HCEC 1CT (cell line): ENCODE measurements at regions not wholly inside any gene's neighbourhood (a gene's known extent, or its start where the extent isn't known, plus 50 kb on each side); places are given as distances from the start of the nearest gene placed in this dataset.
"Not testable (repeated sequence)": the region's sequence is repeated elsewhere in the genome, so short reads cannot be mapped to it uniquely, and the experiment has no call there.

ENCODE experiments used
- DNase-seq: peaks from one replicate; pipeline ENCODE4 v3.0.0-alpha.2; 2017

DNA sequence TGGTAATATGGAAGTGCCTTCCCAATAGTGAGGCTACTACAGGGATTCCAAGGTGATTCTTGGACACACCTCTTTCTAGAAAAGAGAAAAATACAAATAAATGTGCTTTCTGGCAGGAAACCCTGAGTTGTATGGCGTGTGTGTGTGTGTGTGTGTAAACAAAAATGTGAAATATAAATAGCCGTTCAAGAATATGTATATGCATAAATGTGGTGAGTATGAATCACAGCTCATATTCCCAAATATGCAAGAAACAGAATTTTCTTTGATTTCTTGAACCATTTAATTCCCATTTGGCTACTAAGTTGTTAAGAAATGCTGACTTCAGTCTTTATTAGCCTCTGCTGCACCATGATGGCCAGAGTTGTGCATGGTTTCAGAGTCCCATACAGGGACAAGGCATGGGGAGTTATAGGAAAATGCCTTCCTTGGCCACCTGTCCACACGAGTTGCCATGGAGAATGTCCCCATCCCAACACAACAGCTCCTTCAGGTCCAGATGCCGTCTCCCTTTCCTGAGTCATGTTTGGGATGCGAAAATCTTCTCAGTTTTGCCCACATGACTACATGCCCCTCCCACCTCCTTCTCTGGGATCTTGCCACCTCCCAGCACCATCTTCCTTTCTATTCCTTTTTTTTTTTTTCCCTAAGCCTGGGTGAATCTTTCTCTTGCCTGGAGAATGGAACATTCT, 312.4 kb upstream of the ECI2 start:
- peak; percentile 41 for DNase-seq

DNA sequence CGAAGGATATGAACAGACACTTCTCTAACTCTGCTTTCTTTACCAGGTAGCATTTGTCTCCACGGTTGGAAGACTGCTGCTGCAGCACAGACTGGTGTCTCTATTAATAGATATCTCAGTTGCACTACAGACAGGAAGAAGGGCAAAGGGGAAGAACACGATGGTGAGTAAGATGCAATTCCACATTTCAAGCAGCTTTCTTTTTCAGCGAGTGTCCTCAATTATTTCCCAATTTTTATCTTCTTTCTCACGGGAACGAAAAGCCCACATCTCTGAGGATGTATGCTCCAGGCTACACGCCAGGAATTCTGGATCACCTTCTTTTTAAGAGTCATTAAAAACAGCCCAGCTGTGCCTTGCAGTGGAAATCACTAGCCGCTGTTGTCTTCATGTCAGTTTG, 311.6 kb upstream of the ECI2 start:
- peak; percentile 7 for DNase-seq

DNA sequence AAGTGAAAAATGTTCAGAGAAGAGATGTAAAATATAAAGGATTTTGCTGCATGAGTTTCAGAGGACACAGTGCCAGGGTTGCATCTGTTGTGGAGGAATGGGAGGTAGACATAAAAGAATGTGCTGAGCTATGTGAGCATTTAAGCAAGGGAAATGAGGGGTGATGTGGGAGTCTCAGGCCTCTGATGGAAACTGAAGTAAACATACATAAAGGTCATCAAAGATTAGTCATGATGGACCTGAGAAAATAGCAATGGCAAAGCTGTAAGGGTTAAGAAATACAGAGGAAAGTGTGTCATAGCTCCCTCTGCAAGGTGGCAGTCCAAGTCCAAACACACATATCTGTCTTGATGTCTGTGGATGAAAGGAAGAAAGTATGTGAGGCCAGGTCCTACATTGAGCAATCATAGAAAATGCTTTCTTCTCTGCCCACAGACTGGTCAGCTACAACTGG, 306.6 kb upstream of the ECI2 start:
- peak; percentile 11 for DNase-seq

DNA sequence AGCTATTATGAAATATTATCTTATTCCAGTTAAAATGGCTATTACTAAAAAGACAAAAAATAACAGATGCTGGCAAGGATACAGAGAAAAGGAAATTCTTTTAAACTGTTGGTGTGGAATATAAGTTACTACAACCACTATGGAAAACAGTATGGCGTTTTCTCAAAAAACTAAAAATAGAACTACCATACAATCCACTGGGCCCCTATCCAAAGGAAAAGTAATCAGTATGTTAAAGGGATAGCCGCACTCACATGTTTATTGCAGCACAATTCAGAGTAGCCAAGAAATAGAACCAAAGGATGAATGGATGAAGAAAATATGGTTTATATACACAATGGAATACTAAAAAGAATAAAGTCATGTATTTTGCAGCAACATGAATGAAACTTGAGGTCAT, 303.8 kb upstream of the ECI2 start:
- DNase-seq = no peak

DNA sequence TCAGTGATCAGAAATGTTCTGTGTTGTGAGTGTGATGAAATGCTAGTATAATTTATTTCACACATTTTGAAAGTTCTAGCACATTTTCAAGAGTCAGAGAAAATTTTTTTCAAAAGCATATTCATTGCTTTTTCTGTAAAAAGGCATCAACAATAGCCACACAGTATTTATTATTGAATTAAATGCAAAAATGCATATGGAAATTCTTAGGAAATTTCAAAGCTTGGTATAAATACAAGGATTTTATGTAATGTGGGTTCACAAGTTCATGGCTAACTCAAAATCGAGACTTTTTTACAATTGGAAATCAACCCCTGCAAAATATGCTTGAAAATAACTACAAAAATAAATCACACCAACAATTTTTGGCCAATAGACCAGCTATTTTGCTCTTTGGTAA, 302.0 kb upstream of the ECI2 start:
- DNase-seq = no peak

DNA sequence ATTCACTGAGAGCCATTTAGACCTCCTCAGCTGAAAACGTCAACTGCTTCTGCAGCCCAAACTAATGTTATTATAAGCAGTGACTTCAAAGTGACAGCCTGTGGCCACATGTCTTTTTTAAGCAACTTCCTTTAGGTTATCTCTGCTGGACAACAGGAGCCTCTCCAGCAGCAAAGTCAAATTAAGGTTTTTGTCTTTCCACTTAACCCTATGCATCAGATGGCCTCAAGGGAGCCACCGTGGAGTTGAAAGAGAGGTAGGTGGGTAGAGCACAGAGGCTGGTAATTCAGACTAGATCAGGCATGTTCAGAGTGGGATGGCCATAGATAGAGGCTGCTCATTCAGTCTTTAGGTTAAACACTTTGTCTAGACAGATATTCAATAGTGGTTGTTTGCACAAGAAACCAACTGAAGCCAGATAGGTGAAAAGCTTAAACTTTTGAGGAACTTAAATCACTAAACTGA, 300.6 kb upstream of the ECI2 start:
- DNase-seq = no peak

DNA sequence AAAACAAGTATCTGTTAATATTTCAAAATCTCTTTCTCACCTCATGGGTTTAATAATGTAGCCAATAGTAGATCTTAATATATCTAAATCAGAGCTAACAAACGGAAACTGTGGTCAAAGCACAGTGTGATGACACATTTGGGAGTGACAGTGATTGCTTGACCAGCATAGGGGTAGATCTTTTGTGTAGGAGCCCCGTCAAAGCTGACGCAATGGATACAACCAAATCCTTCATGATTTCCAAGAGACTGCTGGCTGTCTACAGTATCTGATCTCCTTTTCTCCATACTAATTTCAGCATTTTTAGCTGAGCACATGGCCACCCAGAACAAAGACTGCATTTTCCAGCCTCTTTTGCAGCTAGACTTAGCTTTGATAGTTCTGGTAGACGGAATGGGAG, 299.3 kb upstream of the ECI2 start:
- no peak for DNase-seq

DNA sequence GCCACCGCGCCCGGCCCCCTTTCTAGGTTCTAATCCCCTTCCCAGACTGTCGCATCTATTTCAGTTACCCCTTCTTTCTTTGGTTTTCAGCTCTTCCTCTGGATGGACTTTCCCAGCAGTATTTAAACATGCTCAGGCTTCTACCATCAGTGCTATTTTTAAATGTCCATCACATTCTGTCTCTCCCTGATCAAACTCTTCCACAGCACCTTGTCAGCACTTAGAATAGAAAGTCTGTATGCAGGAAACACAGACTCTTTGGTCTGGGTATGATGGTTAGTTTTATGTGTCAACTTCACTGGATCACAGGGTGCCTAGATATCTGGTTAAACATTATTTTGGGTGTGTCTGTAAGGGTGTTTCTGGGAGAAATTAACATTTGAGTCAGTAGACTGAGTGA, 297.8 kb upstream of the ECI2 start:
- no peak for DNase-seq

DNA sequence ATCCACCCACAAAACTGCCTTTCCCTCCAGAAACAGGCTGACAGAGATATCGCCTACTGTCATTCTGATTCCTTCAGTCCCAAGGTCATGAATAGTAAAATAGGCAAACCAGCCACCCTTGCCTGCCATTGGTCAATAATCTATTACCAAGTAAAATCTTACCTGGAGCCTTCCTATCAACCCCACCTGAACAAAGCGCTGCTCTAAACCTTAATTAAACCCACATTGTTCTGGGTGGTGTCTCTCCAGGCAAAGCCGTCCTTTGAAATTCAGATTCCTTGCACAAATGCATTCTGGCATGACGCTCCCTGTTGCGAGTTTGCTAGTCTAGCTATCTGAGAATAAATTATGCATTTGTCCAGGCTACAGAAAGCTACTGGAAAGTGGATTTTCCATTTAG, 291.6 kb upstream of the ECI2 start:
- DNase-seq = no peak

DNA sequence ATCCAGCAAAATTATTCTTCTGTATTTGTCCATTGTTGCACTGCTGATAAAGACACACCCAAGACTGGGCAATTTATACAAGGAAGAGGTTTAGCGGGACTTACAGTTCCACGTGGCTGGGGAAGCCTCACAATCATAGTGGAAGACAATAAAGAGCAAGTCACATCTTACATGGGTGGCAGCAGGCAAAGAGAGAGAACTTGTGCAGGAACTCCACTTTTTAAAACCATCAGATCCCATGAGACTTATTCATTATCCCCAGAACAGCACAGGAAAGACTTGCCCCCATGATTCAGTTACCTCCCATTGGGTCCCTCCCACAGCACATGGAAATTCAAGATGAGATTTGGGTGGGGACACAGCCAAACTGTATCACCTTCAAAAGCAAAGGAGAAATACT, 286.5 kb upstream of the ECI2 start:
- DNase-seq = no peak

DNA sequence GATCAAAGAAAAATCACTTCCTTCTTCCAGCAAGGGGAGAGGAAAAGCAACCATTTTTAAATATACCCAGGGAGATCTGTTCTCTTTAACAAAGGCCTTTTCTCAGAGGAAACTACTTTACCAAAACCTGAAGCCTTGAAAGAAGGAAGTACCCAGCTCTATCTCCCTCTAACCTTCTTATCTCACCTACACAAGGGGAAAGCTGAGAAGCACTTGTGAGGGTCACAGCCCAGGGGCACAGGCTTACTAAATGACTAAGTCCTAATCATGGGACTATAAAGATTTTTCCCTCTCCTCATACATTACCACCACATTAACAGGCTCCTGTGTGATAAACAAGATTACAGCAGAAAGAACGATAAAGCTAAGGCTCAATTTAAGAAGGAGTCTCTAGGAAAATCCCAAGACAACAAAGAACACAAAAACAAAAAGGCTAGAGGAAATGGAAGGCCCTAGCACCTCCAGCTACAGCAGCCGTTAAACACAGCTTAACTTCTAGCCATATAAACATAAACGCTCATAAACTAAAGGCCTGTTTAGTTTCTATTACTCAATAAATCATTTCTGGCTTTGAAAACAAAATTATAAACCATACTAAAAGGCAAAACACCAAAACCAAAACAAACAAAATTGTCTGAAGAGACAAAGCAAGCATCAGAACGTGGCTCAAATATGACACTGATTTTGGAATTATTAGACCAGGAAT, 284.9 kb upstream of the ECI2 start:
- no peak for DNase-seq

DNA sequence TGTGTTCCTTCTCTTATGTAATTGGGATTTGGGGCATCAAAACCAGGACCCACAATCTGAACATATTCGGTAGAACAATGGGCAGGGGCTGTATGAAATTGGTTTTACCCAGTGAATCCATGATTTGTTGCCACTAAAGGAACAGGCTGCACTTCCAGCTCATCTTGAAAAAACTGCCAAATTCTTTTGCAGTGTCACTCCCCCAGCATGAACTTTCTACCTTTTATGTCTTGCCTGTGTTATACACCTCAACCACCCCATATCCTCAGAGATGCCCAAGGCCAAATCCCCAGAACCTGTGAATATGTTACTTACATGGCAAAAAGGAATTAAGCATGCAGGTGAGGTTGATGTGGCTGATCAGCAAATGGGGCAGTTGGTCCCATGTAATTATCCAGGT, 280.2 kb upstream of the ECI2 start:
- DNase-seq = no peak

DNA sequence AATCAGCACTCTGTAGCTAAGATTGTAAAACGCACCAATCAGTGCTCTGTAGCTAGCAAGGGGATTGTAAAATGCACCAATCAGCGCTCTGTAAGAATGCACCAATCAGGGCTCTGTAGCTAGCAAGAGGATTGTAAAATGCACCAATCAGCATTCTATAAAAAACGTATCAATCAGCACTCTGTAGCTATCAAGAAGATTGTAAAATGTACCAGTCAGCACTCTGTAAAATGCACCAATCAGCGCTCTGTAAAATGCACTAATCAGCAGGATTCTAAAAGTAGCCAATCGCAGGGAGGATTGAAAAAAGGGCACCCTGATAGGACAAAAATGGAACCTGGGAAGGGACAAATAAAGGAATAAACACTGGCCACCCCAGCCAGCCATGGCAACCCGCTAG, 278.7 kb upstream of the ECI2 start:
- not testable (repeated sequence) for DNase-seq

DNA sequence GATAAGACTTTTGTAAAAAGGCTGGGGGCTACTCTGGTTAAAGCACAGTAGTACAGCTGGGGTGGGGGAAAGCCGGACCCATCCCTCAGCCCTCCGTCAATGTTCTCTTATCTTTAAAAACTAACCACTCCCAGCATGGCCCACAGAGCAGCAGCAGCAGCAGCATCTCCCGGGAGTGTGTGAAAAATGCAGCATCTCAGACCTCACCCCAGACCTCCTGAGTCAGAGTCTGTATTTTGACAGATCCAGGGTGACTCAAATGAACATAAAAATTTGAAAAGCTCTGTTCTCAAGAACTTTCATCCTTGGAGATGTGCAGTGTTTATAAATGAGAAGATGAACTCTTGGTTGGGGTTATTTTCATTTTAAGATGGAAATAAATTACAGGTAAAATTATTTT, 277.7 kb upstream of the ECI2 start:
- DNase-seq = peak; percentile 50

DNA sequence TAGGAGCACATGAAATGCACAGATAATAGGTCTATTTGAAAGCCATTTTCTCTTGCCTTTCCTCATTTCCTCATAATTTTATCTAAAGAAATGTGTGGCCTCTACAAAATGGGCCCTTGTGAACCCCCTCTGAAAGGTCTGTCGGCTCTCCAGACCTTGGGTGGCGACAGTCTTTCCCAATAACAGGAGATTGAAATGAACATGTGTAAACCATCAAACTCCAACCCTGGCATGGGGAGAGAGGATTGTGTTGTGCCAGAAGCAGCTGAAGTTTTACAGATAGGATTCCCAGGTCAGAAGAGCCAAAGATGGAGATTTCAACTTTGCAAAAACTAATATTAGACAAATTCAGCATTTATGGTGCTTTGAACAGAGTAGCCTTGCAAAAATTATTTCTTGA, 277.1 kb upstream of the ECI2 start:
- no peak for DNase-seq

DNA sequence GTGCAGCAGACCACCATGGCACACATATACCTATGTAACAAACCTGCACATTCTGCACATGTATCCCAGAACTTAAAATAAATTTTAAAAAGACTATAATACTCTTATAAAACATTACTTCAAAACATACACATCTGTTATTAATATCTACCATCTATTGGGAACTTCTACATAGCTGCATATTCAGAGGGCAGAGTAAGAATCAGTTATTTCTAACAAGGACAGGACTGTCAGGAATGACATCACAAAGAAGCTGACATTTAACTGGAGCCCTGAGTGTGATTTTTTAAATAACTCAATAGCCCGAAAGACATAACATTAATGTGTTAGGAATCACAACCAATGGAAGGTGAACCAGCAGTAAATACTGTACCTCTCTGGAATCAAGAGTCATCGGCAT, 276.7 kb upstream of the ECI2 start:
- no peak for DNase-seq

DNA sequence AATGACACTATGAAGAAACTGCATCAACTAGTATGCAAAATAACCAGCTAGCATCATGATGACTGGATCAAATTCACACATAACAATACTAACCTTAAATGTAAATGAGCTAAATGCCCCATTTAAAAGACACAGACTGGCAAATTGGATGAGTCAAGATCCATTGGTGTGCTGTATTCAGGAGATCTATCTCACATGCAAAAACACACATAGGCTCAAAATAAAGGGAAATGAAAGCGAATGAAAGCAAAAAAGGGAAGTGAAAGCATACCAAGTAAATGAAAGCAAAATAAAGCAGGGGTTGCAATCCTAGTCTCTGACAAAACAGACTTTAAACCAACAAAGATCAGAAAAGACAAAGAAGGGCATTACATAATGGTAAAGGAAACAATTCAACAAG, 272.3 kb upstream of the ECI2 start:
- not testable (repeated sequence) for DNase-seq

DNA sequence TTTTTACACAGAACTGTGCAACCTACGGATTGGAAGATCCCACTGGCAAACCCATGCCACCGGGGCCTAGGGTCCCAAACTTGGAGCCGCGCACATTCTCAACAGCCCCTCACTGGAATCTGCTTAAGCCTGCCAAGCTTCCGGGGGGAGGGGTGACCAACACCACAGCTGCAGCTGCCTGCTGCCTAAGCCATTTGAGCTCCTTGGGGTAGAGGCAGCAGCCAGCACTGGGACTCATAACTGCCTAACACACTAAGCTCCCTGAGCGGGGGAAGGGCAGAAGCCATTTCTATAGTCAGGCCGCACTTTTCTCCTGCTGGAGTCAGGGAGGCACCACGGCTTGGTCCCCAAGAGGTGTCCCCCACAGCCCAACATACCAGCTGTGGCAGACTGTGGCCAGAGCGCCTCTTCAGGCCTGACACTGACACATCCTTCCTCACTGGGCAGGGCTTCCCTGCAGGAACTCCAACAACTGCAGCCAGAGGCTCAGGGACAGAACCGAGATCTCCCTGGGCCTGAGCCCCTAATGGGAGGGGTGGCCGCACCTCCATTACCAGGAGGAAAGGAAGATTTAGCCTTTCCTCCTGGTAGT, 270.3 kb upstream of the ECI2 start:
- no peak for DNase-seq

DNA sequence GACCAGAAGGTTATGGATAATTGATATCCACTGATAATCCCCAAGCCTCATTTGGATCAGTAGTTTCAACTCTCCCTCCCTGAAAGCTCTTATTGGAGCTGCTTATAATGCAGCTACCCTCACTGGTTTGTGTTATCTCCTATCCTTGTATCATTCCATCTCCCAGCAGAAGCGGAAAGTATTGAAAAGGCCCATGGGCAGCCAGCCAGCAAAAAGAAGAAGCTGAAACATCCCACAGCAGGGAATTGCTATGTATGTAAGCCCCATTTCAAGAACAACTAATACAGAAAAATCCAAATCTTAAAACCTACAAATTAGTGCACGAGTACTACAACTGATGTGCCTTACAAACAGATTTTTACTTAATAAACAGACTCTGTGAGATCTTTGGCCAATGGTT, 269.0 kb upstream of the ECI2 start:
- DNase-seq = no peak

DNA sequence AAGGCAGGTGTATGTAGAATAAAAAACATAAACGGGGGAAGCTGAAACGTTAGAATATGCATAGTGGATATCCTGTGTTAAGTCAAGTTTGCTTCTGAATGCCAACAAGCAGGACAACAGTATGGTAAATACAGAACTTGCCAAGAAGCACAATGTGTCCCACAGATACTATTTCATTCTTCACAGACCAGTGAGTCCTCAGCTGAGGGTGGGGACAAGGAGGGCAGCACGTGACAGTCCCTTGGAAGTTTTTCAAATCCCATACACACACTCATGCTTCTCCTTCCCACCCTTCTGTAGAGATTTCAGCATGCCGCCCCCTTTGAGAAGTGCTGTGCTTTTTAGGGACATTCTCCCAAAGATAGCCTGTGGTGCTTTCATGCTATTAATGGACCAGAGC, 268.5 kb upstream of the ECI2 start:
- no peak for DNase-seq

DNA sequence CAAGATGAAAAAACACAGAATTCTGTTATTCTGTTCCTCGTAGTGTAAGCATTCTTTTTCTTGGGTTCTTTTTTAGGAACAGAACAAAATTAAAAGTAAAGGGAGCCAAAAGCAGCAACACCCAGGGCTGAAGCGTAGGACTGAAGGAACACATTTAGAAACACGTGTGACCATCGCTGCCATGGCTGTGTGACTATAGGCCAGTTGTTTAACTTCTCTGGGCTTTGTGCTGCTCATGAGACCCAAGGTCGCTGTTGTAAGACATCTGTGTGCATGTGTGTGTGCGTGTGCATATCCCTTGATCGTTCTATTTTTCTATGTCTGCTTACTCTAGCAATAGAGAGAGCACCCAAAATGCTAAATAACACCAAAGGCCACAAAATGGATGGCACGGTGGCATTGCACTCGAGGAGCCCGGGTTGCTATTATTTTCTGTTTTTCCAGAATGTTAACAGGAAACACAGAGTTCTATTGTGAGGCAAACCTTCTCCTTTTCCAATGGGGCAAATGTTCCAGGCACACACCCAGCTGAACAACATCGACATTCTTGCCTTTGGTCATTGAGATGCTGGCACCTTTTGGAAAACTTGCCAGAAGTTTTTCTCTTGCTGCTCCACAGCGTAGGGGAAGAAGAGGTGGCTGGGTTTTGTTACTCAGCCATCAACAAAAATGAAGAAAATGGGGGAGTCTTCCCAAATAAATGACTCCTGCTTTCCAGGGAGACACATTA, 267.8 kb upstream of the ECI2 start:
- DNase-seq = no peak

DNA sequence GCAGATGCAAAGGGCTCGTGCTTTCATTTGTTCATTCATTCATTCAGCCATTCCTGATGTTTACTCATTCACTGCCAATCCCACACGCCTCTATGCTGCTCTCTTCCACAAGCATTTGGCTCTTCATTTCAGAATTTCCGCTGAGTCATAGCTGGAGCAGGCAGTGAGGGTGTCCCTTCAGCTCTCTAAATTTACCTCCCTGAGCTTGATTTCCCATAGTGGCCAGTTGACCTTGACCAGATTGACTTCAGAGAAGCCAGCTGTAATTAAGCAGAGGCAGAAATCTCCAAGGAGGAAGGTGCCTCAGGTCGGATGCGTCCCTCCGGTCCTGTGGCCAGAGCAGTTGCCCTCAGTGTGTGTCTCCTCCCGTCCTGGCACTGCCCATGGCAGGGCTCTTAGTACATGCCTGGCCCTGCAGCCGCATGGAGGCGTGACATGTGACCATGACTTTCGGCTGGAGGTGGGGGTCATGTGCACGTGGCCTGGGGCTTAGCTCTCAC, 267.2 kb upstream of the ECI2 start:
- DNase-seq = peak; percentile 92
